Transverse colon (tissue), 3 donors: ENCODE measurements at regions not wholly inside any gene's neighbourhood (a gene's known extent, or its start where the extent isn't known, plus 50 kb on each side); places are given as distances from the start of the nearest gene placed in this dataset.

Experiments used
- CTCF ChIP-seq, 5 experiments: fragments of 200-600 bp in 3 of 5; fragments of 450-650 bp in 2 of 5; sonication (generic) in 3 of 5; IDR thresholded peaks; 1 replicate in 2 of 5; 2 replicates in 3 of 5; pipeline ENCODE4 v1.5.1; 2016 to 2017; ENCODE audit warnings: antibody characterized with exemption in 5 of 5, inconsistent platforms in 3 of 5, mild to moderate bottlenecking in 2 of 5, moderate library complexity in 1 of 5
- EP300 ChIP-seq: sonication (generic); formaldehyde crosslinking; IDR thresholded peaks from one replicate; pipeline ENCODE4 v1.6.1; 2017; ENCODE audit warnings: antibody characterized with exemption, low read depth

GRCh38 chr6:98769546-98769945 lies 64.8 kb upstream of the POU3F2 start:
- TF ChIP-seq EP300 (no peak), CTCF (IDR thresholded peaks at IDR 0.05) (no peak)
